ENCODE measurements at regions not wholly inside any gene's neighbourhood (a gene's known extent, or its start where the extent isn't known, plus 50 kb on each side); places are given as distances from the start of the nearest gene placed in this dataset.
"Not testable (repeated sequence)": the region's sequence is repeated elsewhere in the genome, so short reads cannot be mapped to it uniquely, and the experiment has no call there.

- DNase-seq, result no peak
Measured at GRCh38 chr9:94033383-94033782, 50.9 kb upstream of the PTPDC1 start.

DNA sequence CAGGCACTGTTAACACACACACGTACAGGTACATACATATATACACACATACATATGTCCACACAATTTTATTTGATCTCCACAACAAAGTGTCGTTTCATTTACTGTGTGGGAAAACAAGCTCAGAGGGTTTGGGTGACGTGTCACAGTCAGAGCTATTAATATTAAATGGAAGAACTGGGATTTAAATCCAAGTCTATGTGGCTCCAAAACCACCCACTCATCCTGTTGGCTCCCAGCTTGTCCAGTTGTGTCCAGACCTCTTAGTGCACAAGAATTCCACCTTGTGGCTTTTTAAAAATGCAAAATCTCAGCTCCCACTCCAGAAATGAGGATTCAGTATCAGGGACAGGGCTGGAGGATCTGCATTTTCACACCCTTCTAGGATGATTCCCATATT lies 52.3 kb upstream of the PTPDC1 start:
- DNase-seq, result no peak

DNA sequence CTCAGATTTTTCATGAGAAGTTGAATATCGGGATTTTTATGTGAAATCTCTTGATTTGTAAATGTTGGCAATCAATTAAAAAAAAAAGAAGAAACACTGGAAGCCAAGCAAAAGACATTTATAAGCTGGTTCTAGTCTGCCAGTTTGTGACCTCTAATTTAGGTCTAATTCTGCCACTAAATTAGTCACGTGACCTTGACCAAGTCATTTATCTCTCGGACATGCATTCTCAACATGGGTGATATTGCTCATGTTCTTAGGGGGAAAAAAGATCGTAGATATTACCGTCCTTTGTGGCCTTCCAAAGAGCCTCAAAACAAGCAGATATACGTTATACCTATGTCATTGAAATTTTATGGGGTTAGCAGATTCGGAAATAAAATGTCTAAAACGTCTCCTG lies 52.9 kb upstream of the PTPDC1 start:
- DNase-seq, result no peak

DNA sequence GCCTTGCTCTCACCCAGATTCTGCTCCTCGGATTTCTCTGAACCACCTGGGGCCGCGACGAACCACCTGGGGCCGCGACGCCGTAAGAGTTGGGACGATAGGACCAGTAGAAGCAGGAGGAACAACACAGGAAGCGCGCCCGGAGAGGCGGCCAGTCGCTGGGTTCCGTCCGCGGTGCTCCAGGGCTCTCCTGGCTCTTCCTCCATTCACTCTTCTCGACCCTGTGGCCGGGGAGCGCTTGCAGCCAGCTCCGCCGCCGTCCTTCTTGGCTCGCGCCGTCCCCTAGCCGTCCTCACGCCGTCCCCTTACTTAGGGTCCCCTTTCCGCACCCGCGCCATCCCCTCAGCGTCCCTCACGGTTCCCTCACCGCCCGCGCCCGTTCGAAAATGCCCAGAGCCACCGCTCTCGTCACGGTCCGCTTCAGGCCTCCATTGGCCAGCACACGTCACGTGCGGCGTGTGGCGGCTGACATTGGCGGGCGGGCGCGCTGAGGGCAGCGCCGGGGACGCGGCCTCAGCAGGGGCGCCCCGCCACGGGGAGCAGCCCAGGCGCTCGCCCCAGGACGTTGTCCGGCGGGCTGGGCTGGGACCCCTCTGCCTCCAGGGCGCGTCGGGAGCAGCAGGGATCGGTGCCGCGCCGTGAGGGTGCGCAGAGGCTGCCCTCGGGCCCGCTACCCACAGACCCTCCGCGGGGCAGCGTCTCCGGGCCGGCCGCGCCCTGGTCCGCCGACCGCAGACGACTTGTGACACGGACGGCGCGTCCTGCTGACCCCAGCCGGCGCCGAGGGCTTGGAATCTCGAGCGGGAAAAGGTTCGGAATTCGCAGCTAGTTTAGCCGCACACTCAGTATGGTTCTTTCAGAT lies 53.7 kb upstream of the PTPDC1 start:
- DNase-seq, result peak; percentile 74

DNA sequence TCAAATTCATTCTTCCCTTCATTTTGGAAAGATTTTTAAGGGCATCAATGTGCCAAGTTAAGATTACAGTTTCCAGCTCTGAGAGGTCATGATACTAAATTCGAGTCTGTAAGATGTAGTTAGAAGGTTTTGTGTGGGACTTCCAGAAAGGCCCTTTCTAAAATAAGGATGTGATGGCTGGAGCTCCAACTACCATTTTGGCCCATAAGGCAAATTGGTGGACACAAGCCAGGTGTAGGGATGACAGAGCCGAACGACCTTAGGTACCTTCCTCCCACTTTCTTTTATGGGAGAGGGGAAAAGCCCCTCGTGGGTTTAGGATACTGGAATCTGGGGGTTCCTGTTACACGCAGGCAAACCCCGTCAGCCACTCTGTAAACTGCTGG lies 54.3 kb upstream of the PTPDC1 start:
- DNase-seq, result no peak

DNA sequence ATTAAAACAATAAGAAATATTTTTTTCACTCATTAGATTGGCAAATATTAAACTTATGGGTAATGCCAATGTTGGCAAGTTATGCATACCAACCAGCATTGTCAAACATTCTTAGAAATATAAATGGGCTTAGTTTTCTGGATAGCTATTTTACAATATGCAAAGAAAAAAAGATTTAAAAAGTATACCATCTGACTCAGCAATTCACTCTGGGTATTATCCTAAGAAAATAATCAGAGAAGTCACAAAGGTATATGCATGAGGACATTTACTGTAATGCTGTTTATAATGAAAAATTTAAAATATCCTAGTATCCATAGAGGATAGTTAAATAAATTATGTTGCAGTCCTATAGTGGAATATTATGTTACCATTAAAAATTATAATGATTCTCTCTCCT lies 57.4 kb upstream of the PTPDC1 start:
- DNase-seq, result no peak

DNA sequence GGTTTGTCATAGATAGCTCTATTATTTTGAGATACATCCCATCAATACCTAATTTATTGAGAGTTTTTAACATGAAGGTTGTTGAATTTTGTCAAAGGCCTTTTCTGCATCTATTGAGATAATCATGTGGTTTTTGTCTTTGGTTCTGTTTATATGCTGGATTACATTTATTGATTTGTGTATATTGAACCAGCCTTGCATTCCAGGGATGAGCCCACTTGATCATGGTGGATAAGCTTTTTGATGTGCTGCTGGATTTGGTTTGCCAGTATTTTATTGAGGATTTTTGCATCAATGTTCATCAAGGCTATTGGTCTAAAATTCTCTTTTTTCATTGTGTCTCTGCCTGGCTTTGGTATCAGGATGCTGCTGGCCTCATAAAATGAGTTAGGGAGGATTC lies 61.8 kb upstream of the PTPDC1 start:
- not testable (repeated sequence) for DNase-seq

GRCh38 chr9:94020836-94021235 lies 63.4 kb upstream of the PTPDC1 start:
- not testable (repeated sequence) for DNase-seq

GRCh38 chr9:94018628-94019027 lies 63.5 kb upstream of the BARX1 start:
- DNase-seq, result no peak

DNA sequence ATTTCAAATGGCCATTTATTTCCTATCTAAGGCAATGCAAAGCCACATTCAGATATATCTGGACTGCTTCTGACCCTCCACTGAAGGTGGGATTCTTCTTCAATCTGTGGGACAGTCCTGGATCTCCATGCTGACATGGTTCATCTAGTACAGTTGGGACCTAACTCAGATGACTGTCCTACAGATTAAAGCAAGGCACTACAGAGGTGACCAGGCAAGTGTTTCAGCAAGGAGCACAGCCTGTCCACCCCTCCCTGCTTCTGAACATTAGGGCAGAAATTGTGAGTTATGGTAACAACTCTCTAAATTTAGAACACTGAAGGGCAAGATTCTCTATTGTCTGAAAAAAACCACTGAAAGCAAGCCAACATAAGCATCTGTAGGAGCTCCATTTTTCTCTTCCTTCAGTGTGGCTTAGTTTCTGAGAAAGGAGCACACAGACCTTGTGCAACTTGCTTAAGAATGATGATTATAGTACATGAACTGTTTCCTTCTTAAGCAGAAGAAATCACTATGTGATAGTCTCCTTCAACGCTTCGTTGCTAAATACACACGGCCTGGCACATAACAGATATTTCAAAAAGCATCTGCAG lies 62.9 kb upstream of the BARX1 start:
- no peak for DNase-seq

GRCh38 chr9:94016744-94017143 lies 61.6 kb upstream of the BARX1 start:
- DNase-seq, result no peak

- DNase-seq, result no peak
Measured at GRCh38 chr9:94014920-94015319, 59.8 kb upstream of the BARX1 start.

DNA sequence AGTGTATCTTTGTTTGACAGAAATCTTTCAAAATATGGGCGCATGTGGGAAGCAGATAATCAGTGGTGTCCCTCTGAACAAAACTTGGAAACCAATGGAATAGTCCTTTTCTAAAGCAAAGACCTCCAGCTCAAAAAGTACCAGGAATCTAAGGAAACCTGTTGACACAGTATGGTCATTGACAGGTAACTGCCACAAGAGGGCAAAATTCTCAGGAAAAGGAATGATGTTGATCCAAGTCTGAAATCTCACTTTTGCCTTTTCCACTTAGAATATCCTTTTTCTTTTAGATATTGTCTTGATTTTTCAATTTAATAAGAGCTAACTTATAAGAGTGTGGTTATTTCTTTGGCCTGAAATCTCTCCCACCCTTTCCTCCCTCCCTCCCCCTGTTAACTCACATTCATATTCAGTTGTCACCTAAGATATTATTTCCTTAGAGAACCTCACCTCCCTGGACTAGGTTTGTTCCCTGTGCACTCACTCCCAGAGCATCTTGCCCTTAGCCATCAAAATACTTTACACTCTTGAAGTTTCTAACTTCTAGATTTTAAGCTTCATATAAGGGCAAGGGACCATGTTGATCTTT lies 59.0 kb upstream of the BARX1 start:
- no peak for DNase-seq

GRCh38 chr9:94010980-94011533 lies 55.9 kb upstream of the BARX1 start:
- DNase-seq, result no peak

- no peak for DNase-seq
Measured at GRCh38 chr9:94005272-94005901, 50.2 kb upstream of the BARX1 start.

Measured in activated CD4-positive, alpha-beta T cell treated with anti-CD3 and anti-CD28 coated beads, Interleukin-2, amount 50 U/mL, for 1 hour (primary cell).